Mammary epithelial cell (primary cell): ENCODE measurements at regions not wholly inside any gene's neighbourhood (a gene's known extent, or its start where the extent isn't known, plus 50 kb on each side); places are given as distances from the start of the nearest gene placed in this dataset.

Source experiments
- EZH2 ChIP-seq: IDR thresholded peaks from 2 replicates; pipeline ENCODE4 v1.6.1; 2012; ENCODE audit warnings: low read length, inconsistent platforms, borderline replicate concordance
- TF ChIP-seq, protein P1 (sequence below), 2 donors: IDR thresholded peaks in 1 of 2; conservative IDR thresholded peaks in 1 of 2; 2 replicates each; pipeline ENCODE4 v1.5.1; 2011 to 2012; ENCODE audit warnings: inconsistent platforms in 2 of 2, low read length in 2 of 2, mild to moderate bottlenecking in 2 of 2, control low read depth in 1 of 2, low read depth in 1 of 2; ENCODE audit not compliant: insufficient read depth in 1 of 2; ENCODE audit errors: extremely low read depth in 1 of 2

DNA sequence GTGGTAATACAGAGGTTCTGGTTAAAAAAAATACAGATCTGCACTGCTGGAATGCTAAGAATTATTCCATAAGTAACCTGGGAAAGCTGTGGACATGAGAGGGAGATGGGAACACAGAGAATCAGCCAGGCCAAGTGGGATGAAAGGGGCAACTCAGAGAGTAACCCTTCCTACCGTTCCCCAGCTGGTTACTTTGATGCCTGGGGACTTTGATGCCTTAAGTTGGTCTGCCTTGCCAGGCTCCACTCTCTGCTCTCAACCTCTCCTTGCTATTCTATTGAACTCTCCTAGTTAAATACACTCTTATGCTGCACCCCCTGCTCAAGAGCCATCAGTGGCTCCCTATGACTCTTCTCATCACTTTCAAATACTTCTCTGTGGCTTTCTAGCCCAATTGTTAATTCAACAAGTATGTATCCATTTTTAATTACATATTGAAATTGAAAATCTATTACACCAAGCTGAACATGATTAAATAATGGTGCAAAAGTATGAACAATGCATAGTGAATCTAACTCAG is 315.5 kb downstream of the TLE3 start:
- TF ChIP-seq, protein P1, sequence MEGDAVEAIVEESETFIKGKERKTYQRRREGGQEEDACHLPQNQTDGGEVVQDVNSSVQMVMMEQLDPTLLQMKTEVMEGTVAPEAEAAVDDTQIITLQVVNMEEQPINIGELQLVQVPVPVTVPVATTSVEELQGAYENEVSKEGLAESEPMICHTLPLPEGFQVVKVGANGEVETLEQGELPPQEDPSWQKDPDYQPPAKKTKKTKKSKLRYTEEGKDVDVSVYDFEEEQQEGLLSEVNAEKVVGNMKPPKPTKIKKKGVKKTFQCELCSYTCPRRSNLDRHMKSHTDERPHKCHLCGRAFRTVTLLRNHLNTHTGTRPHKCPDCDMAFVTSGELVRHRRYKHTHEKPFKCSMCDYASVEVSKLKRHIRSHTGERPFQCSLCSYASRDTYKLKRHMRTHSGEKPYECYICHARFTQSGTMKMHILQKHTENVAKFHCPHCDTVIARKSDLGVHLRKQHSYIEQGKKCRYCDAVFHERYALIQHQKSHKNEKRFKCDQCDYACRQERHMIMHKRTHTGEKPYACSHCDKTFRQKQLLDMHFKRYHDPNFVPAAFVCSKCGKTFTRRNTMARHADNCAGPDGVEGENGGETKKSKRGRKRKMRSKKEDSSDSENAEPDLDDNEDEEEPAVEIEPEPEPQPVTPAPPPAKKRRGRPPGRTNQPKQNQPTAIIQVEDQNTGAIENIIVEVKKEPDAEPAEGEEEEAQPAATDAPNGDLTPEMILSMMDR (conservative IDR thresholded peaks at IDR 0.05 in 1 of 2, IDR thresholded peaks at IDR 0.05 in 1 of 2; ENCODE audit: extremely low read depth in 1 of 2, insufficient read depth in 1 of 2, low read depth in 1 of 2, low read length in 2 of 2), result no peak
- TF ChIP-seq EZH2, result no peak
